ENCODE measurements at regions not wholly inside any gene's neighbourhood (a gene's known extent, or its start where the extent isn't known, plus 50 kb on each side); places are given as distances from the start of the nearest gene placed in this dataset.

DNA sequence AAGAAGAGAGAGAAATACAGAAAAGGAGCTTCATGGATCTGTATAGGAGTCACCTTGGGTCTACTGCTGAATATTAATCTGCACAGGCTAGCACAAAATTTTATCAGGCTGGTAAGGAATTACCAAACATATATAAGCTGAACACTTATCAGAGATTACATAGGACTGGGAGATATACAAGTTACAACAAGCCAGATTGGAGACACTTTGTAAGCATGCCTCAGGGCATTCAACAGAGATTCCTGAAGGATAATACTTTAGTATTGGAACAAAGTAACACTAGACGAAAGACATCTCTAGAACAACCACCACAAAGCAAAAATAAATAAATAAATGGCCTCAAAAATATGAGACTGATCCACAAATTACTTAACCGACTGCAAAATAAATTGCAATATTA is 197.8 kb downstream of the ANXA1 start:
- no peak overlapping the region for H3K27ac ChIP-seq (ENCODE audit: low read depth)
- no peaks in the 10 kb centered on the region for H3K9me2 ChIP-seq (ENCODE audit: insufficient read depth)
- no peaks in the 10 kb centered on the region for H3K79me2 ChIP-seq (replicated peaks; ENCODE audit: insufficient read depth)
- ATAC-seq, result no peak
- H3K4me1 Mint-ChIP-seq, result no peaks in the 10 kb centered on the region
- H3K27me3 ChIP-seq (ENCODE audit: insufficient read depth), result no peaks in the 10 kb centered on the region
- TF ChIP-seq EZH2 (IDR thresholded peaks at IDR 0.05; ENCODE audit: low read depth, unreplicated experiment) (no peak), ZNF331 (CRISPR knock-in tag; IDR thresholded peaks at IDR 0.05; ENCODE audit: low read depth) (no peak), POLR2AphosphoS5 (IDR thresholded peaks at IDR 0.05; ENCODE audit: low read depth) (no peak), ZNF114 (CRISPR knock-in tag; IDR thresholded peaks at IDR 0.05) (no peak), CREB1 (CRISPR knock-in tag; IDR thresholded peaks at IDR 0.05; ENCODE audit: low read depth) (no peak), JUNB (IDR thresholded peaks at IDR 0.05; ENCODE audit: unreplicated experiment) (no peak), NANOG (IDR thresholded peaks at IDR 0.05; ENCODE audit: borderline replicate concordance) (no peak), EZH2phosphoT487 (IDR thresholded peaks at IDR 0.05; ENCODE audit: unreplicated experiment) (no peak), STAT1 (IDR thresholded peaks at IDR 0.05; ENCODE audit: unreplicated experiment) (no peak)
- TF ChIP-seq, protein P1, sequence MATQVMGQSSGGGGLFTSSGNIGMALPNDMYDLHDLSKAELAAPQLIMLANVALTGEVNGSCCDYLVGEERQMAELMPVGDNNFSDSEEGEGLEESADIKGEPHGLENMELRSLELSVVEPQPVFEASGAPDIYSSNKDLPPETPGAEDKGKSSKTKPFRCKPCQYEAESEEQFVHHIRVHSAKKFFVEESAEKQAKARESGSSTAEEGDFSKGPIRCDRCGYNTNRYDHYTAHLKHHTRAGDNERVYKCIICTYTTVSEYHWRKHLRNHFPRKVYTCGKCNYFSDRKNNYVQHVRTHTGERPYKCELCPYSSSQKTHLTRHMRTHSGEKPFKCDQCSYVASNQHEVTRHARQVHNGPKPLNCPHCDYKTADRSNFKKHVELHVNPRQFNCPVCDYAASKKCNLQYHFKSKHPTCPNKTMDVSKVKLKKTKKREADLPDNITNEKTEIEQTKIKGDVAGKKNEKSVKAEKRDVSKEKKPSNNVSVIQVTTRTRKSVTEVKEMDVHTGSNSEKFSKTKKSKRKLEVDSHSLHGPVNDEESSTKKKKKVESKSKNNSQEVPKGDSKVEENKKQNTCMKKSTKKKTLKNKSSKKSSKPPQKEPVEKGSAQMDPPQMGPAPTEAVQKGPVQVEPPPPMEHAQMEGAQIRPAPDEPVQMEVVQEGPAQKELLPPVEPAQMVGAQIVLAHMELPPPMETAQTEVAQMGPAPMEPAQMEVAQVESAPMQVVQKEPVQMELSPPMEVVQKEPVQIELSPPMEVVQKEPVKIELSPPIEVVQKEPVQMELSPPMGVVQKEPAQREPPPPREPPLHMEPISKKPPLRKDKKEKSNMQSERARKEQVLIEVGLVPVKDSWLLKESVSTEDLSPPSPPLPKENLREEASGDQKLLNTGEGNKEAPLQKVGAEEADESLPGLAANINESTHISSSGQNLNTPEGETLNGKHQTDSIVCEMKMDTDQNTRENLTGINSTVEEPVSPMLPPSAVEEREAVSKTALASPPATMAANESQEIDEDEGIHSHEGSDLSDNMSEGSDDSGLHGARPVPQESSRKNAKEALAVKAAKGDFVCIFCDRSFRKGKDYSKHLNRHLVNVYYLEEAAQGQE (IDR thresholded peaks at IDR 0.05; ENCODE audit: unreplicated experiment), result no peak
- TF ChIP-seq, protein P2, sequence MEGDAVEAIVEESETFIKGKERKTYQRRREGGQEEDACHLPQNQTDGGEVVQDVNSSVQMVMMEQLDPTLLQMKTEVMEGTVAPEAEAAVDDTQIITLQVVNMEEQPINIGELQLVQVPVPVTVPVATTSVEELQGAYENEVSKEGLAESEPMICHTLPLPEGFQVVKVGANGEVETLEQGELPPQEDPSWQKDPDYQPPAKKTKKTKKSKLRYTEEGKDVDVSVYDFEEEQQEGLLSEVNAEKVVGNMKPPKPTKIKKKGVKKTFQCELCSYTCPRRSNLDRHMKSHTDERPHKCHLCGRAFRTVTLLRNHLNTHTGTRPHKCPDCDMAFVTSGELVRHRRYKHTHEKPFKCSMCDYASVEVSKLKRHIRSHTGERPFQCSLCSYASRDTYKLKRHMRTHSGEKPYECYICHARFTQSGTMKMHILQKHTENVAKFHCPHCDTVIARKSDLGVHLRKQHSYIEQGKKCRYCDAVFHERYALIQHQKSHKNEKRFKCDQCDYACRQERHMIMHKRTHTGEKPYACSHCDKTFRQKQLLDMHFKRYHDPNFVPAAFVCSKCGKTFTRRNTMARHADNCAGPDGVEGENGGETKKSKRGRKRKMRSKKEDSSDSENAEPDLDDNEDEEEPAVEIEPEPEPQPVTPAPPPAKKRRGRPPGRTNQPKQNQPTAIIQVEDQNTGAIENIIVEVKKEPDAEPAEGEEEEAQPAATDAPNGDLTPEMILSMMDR (conservative IDR thresholded peaks at IDR 0.05; ENCODE audit: low read depth in 2 of 2), result no peak
- TF ChIP-seq, protein P3, sequence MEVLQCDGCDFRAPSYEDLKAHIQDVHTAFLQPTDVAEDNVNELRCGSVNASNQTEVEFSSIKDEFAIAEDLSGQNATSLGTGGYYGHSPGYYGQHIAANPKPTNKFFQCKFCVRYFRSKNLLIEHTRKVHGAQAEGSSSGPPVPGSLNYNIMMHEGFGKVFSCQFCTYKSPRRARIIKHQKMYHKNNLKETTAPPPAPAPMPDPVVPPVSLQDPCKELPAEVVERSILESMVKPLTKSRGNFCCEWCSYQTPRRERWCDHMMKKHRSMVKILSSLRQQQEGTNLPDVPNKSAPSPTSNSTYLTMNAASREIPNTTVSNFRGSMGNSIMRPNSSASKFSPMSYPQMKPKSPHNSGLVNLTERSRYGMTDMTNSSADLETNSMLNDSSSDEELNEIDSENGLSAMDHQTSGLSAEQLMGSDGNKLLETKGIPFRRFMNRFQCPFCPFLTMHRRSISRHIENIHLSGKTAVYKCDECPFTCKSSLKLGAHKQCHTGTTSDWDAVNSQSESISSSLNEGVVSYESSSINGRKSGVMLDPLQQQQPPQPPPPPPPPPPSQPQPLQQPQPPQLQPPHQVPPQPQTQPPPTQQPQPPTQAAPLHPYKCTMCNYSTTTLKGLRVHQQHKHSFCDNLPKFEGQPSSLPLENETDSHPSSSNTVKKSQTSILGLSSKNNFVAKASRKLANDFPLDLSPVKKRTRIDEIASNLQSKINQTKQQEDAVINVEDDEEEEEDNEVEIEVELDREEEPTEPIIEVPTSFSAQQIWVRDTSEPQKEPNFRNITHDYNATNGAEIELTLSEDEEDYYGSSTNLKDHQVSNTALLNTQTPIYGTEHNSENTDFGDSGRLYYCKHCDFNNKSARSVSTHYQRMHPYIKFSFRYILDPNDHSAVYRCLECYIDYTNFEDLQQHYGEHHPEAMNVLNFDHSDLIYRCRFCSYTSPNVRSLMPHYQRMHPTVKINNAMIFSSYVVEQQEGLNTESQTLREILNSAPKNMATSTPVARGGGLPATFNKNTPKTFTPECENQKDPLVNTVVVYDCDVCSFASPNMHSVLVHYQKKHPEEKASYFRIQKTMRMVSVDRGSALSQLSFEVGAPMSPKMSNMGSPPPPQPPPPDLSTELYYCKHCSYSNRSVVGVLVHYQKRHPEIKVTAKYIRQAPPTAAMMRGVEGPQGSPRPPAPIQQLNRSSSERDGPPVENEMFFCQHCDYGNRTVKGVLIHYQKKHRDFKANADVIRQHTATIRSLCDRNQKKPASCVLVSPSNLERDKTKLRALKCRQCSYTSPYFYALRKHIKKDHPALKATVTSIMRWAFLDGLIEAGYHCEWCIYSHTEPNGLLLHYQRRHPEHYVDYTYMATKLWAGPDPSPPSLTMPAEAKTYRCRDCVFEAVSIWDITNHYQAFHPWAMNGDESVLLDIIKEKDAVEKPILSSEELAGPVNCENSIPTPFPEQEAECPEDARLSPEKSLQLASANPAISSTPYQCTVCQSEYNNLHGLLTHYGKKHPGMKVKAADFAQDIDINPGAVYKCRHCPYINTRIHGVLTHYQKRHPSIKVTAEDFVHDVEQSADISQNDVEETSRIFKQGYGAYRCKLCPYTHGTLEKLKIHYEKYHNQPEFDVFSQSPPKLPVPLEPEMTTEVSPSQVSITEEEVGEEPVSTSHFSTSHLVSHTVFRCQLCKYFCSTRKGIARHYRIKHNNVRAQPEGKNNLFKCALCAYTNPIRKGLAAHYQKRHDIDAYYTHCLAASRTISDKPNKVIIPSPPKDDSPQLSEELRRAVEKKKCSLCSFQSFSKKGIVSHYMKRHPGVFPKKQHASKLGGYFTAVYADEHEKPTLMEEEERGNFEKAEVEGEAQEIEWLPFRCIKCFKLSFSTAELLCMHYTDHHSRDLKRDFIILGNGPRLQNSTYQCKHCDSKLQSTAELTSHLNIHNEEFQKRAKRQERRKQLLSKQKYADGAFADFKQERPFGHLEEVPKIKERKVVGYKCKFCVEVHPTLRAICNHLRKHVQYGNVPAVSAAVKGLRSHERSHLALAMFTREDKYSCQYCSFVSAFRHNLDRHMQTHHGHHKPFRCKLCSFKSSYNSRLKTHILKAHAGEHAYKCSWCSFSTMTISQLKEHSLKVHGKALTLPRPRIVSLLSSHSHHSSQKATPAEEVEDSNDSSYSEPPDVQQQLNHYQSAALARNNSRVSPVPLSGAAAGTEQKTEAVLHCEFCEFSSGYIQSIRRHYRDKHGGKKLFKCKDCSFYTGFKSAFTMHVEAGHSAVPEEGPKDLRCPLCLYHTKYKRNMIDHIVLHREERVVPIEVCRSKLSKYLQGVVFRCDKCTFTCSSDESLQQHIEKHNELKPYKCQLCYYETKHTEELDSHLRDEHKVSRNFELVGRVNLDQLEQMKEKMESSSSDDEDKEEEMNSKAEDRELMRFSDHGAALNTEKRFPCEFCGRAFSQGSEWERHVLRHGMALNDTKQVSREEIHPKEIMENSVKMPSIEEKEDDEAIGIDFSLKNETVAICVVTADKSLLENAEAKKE (CRISPR knock-in tag; IDR thresholded peaks at IDR 0.05), result no peak
- TF ChIP-seq, protein P4, sequence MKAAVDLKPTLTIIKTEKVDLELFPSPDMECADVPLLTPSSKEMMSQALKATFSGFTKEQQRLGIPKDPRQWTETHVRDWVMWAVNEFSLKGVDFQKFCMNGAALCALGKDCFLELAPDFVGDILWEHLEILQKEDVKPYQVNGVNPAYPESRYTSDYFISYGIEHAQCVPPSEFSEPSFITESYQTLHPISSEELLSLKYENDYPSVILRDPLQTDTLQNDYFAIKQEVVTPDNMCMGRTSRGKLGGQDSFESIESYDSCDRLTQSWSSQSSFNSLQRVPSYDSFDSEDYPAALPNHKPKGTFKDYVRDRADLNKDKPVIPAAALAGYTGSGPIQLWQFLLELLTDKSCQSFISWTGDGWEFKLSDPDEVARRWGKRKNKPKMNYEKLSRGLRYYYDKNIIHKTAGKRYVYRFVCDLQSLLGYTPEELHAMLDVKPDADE (IDR thresholded peaks at IDR 0.05), result no peak
- no peak overlapping the region for H3K4me2 ChIP-seq
- no peak for DNase-seq (ENCODE audit: low spot score)
- H3K9me3 Mint-ChIP-seq, result no peaks in the 10 kb centered on the region
- H3K4me1 ChIP-seq (ENCODE audit: insufficient read depth), result no peaks in the 10 kb centered on the region
- no peaks in the 10 kb centered on the region for H3F3A ChIP-seq (replicated peaks; ENCODE audit: low read depth)
- H3K36me3 ChIP-seq (ENCODE audit: insufficient read depth), result no peaks in the 10 kb centered on the region
- no peak overlapping the region for H3K27ac Mint-ChIP-seq
- no peaks in the 10 kb centered on the region for H4K20me1 ChIP-seq (replicated peaks; ENCODE audit: insufficient read depth)
- no peaks in the 10 kb centered on the region for H3K36me3 Mint-ChIP-seq (ENCODE audit: low read depth)
- no peak overlapping the region for H3K4me3 ChIP-seq
- H3K27me3 Mint-ChIP-seq (ENCODE audit: insufficient read depth, low read depth, poor library complexity), result no peaks in the 10 kb centered on the region
- no peak overlapping the region for H2AFZ ChIP-seq
- no peak overlapping the region for H3K4me3 Mint-ChIP-seq
